ENCODE measurements at regions not wholly inside any gene's neighbourhood (a gene's known extent, or its start where the extent isn't known, plus 50 kb on each side); places are given as distances from the start of the nearest gene placed in this dataset.

GRCh38 chr10:118971876-118972275 lies 57.6 kb upstream of the NANOS1 start:
- TF ChIP-seq CTCF (conservative IDR thresholded peaks at IDR 0.05 in 1 of 2, IDR thresholded peaks at IDR 0.05 in 1 of 2; ENCODE audit: extremely low read depth in 1 of 2, insufficient read depth in 1 of 2, low read depth in 1 of 2, low read length in 2 of 2): no peak
- TF ChIP-seq EZH2 (IDR thresholded peaks at IDR 0.05; ENCODE audit: borderline replicate concordance, low read length): no peak
